NCI-H1092 (cell line): ENCODE measurements at regions not wholly inside any gene's neighbourhood (a gene's known extent, or its start where the extent isn't known, plus 50 kb on each side); places are given as distances from the start of the nearest gene placed in this dataset.

Experiments used
- DNase-seq: peaks from one replicate; lab custom pipeline; 2025; lab: John Stamatoyannopoulos, UW

DNA sequence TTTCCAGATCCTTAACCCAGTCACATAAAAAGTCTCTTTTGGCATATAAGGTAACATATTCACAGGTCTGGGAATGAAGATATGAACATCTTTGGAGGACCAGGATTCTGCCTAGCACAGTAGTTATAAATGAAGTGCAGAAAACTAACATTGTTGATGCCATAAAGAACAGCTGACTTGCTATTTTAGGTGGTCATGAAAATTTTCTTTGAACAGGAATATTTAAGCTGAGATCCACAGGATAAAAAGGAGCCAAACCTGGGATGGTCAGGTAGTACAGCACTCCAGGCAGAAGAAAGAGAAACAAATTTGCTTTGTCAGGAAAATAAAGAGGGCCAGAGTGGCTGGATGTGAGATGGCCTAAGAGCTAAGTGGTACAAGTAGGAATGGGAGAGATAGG lies 80.0 kb downstream of the CENPW start:
- no peak for DNase-seq

DNA sequence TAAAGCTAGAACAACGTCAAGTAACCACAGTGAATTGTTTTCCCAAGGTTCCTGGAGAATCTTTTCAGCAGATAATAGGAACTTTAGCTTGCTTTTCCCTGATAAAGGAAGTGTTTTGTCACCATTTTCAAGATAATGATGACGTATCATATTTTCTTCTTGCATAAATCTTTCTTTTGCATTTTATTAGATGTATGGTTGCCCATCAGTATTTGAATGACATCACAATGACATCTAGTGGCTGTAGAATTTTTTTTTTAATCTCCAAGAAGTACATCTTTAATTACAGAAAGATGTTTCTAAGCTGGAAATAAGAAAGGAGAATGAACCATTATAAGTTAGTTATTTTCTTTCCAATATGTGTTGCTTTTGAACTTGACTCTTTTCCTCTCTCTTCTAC lies 83.0 kb downstream of the CENPW start:
- no peak for DNase-seq

DNA sequence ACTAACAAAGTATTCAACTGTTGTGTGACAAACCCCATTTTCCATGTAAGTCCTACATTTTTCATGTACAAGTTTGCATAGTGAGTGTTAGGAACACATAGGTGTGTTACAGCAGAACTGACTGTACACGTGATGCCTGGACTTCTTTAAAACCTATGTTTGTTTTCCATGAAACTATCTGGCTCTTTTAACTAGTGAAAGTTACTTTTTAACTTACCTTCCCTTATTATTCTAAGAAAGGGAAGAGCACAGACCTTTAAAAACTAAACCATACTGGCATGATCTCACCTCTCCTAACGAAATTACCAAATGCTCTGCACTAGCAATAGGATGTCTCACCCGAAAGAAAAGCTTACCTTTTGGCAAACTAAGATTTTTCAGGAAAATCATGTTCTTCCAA lies 87.8 kb downstream of the CENPW start:
- DNase-seq = no peak

DNA sequence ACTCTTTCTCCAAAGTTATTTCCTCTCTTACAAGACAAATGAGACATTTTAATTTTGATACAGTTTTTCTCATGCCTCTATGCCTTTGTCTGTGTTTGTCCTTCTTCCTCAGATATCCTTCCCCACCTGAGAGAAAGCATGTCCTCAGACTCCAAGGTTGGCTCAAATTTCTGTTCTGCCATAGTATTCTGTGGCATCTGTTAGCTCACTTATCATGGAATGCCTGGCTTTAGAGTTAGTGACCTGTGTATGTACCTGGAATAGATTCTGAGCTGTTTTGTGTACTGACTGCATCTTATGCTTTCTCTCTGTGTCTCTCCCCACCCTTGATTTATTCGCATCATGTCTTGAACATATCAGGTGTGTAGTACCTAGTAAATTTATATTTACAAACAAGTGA lies 90.0 kb downstream of the CENPW start:
- no peak for DNase-seq

DNA sequence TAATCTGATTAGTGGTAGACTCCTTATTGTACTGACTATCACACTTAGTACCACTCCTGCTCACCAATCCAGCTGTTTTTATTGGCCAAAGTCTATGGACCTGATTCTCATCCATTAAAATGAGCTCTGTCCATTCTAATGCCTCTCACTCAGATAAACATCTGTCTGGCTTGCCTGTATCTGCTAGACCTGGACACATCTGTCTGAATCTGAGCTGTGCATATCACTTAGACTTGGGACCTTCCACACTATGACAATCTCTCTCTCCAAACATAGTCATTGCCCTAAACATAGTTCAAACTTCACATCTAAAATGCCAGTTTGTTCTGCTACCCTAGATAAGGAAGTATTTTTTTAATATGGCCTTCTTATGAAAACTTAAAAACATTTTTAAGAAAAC lies 92.6 kb downstream of the CENPW start:
- no peak for DNase-seq

DNA sequence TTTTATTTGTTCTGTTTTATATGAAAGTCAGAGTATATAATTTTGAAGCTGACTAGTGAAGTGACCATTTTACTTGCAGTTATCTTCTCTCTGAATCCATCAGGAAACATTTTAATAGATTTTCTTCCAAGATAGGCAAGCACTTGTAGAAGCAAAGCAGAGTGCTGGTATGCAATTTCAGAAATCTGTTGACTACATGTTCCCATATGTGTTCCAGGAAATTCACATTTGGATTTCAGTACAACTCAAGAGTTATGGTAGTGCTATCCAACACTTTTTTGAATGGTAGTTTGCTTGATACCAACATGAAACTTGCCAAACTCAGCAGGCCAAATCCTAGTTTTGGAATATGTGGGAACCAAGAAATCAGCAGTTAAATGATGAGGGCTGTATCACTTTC lies 94.0 kb downstream of the CENPW start:
- DNase-seq = no peak

DNA sequence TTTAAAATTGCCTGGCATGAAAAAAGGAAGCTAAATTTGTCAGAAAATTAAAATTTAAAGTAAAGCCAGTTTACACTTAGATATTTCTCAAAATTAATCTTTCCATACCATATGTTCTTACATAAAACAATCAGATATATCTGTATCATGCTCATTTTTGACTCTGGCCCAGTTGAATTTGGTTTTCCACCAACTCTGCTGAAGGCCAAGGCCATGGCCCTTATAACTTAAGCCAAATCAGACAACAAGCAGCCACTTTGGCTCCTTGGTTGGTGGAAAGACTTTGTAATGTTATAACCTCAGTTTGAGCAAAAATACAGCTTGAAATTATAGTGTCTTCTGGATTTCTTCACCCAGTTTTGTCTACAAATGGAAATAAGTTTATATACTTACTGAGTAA lies 97.3 kb downstream of the CENPW start:
- DNase-seq = no peak

DNA sequence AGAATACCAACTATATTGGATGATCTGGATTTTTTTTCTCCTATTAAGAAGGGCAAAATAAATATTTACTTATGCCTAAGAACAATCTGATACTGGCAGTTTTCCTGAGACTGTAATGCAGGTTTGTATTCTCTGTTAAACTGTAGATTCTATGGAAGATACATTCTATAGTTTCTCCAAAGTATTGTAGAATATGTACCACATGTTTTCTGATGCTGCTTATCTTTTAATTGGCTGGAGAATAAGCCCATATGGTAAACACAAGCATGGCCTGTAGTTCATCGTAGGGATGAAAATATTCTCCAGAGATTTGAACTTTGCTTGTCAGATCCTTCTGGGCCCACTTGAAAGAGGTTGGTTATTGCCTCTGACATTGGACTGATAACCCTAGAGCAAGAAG lies 99.1 kb downstream of the CENPW start:
- no peak for DNase-seq

DNA sequence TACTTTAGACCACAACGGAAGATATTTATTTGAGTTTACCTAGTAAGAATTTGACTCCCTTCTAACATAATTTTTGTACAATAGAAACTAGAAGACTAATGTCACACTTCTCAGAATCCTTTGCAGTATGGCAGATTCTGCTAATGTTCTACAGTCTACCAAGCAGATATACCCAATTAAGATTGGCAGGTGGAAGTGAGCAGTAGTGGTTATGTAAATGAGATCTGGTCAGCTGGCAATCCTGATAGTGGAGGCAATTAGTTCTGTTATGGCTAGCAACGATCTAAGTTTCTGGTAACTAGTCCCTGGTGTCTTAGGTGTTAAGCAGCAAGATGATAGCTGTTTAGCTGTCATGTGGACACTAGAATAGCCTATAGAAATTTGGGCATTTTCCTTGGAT lies 101.0 kb downstream of the CENPW start:
- DNase-seq = no peak

DNA sequence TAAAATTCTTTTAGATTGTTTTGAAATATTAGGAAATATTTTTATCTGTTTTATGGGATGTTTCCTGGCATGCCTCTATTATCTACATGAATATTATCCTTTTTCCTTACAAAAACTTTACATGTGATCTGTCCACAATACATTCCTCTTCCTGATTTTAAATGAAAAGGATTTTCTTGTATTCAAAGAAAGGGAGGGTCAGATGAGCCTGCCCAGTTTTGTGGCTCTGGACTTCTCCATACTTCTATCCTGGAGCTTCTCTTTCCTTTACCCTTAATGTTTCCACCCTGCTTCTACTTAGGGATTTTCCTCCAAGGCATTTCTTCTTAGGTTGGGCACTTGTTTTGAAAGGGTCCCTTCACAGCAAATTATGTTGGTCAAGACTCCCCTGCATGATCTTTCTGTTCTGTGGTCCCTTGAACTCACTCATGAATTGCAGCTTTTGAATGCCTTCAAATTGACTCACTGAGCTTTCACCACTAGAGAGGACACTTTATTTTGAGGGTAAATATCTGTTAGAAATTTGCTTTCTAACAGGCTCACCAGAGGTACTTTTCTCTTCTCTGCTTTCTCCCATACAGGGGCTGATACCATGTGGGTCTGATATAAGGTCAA lies 104.9 kb downstream of the CENPW start:
- DNase-seq = no peak

DNA sequence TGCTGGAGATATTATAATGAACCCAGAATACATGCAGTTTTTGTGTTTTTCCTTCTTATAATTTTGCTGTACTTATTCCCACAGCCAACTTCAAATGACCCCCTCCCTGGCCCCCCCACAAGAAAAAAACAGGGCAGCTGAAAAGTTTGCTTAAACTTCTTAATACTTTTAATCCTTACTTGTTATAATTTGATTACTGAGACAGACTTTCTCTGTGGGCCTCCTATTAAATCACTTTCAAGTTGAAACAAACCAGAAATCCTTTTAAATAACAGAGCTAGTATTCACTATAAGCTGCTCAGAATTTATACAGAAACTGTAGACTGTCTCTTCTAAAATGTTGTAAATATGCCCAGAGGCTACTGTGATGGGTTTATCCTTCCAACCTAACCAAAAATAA lies 106.3 kb downstream of the CENPW start:
- no peak for DNase-seq

DNA sequence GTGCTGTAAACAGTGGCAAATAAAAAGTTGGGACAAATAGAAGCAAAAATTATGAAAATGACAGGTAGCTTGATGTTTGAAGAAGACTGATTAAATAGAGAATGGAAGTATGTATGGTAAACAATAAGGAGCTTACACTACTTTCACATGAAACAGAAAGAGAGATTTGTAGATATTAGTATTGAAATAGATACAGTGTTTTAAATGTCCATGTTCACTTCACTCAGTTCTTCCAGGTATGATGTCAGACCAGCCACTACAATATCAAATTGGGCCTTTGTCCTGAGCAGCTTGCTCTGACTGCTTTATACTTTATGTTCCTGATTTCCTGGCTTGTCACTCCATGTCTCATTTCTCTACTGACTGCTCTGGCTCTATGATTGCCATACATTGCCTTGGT lies 107.5 kb downstream of the CENPW start:
- no peak for DNase-seq

DNA sequence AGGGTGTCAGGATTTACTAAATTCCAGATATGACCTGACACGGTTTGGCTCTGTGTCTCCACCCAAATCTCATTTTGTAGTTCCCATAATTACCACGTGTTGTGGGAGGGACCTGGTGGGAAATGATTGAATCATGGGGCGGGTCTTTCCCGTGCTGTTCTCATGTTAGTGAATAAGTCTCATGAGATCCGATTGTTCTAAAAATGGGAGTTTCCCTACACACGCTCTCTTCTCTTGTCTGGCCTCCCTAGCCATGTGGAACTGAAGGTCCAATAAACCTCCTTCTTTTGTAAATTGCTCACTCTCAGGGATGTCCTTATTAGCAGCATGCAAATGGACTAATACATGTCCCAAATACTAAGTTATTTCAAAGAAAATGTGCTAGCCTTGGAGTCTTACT lies 121.1 kb downstream of the CENPW start:
- DNase-seq = no peak

DNA sequence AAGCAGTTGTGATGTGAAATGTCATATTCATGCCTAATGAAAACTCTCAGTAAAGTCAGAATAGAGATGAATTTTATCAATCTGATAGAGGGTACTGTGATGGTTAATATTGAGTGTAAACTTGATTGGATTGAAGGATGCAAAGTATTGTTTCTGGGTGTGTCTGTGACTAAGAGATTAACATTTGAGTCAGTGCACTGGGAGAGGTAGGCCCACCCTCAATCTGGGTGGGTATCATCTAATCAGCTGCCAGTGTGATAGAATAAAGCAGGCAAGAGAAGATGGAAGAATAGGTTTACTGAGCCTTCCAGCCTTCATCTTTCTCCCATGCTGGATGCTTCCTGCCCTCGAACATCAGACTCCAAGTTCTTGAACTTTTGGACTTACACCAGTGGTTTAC lies 124.3 kb downstream of the CENPW start:
- no peak for DNase-seq

DNA sequence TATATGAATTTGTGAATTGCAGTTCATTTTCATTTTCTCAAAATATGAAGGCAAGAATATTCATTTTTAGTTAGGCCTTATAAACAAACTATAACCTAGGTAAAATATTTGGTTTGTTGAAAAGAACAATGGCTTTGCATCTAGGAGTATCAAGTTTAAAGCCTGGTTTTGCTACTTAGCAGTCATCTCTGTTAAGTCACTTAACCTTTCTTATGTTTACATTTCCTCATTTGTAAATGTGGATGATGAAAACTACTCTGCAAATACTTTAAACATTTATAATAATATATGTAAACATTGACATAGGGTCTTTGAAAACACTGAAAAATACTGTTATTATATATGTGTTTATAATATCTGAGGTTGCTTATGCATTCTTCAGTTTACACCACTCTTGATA lies 135.5 kb downstream of the CENPW start:
- no peak for DNase-seq

DNA sequence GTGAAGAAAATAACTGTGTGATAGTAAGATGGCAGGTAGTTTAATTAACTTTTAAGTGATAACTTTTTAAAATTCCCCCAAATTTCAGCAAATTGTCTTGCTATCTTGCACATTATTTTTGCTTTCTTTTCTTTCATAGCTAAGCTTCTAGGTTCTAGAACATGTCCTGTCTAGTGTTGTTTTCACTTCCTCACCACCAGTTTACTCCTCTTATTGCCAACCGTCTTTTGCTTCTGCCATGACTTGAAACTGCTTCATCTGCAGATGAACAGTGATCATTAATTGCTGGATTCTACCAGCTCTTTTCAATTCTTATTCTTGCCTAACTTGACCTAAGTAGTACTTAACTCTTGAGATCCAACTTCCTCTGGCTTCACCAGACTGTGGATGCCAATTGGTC lies 137.8 kb downstream of the CENPW start:
- DNase-seq = no peak

DNA sequence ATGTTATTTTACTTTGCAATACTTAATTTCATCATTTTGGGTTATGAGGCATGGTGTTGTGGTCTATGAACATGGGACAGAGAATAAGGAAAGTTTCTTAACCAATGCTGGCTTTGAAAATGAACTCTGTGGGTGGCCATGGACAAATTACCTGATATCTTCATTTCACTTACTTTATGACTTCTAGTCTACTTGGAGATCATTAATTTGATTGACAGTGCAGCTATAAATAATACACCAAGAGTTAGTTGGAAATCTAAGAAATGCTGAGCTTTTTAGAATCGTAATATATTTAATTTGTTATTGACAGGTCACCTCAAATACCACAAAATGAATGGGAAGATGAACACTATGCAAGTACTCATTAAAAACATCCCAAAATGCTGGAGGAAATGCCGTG lies 140.4 kb downstream of the CENPW start:
- no peak for DNase-seq

DNA sequence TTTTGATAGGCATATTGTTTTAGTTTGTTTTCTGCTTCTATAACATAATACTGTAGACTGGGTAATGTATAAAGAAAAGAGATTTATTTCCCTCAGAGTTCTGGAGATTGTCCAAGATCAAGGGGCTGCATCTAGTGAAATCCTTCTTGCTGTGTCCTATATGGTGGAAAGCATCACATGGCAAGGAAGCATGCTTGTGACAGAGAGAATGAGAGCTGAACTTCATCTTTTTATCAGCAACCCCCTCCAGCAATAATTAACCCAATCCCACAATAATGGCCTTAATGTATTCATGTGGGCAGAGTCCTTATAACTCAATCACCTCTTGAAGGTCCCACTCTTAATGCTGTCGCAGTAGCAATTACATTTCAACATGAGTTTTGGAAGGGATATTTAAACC lies 141.4 kb downstream of the CENPW start:
- DNase-seq = no peak

DNA sequence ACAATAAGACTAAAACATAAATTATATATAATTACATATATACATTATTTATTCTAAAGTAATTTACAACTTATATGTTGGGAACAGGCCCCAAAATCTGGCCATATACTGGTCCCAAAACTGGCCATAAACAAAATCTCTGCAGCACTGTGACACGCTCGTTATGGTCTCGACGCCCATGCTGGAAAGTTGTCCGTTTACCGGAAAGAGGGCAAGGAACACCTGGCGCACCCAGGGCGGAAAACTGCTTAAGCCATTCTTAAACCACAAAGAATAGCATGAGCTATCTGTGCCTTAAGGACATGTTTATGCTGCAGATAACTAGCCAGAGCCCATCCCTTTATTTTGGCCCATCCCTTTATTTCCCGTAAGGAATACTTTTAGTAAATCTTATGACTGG lies 164.9 kb downstream of the CENPW start:
- DNase-seq = no peak

DNA sequence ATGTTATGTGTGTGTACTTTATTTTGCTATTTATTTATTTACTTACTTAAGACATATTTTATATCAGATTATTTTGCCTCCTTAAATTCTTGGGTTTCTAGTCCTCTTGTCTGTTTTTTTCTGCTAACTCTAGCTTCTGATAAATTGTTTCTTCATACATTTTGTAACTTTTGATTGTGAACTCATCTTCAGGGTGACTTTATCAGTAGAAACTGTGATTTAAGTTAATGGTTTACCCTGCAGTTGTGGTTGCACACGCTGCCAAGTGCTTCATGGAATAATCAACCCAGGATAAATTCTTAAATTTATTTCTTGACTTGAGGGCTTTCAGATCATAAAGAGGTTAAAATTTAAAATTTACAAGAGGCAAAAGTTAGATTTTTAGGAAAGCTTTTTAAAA lies 173.3 kb downstream of the CENPW start:
- DNase-seq = no peak

DNA sequence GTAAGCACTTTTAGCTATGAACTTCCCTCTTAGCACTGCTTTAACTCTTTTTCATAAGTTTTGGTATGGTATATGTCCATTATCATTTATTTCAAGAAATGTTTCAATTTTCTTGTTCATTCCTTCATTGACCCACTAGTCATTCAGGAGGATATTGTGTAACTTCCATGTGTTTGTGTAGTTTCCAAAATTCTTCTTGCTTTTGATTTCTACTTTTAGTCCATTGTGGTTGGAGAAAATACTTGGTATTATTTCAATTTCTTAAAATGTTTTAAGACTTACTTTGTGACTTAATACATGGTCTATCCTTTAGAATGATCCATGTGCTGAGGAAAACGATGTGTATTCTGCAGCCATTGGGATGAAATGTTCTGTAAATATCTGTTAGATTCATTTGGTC lies 176.5 kb downstream of the CENPW start:
- DNase-seq = no peak

DNA sequence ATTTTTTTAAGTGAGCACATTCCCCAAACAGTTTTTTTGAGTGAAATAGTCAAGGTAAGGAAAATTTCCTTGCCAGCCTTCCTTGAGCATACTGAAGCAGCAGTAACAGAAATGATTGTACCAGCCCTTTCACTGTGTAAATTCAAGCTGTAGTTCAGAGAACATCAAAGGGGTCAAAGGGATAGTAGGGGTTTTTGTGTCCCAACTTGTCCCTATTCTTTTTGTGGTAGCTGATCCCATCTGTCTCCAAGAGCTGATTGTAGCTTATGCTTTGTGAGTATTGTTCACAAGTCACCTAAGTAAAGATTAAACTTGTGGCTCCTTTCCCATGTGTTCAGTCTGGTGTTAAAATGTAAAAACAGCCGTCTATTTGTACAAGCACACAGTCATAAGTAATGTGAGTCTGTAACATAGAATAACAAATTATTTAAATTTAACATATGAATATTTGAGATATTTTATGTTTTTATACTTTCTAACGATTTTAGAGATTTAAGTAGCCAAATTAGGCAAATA lies 185.0 kb downstream of the CENPW start:
- DNase-seq = no peak

DNA sequence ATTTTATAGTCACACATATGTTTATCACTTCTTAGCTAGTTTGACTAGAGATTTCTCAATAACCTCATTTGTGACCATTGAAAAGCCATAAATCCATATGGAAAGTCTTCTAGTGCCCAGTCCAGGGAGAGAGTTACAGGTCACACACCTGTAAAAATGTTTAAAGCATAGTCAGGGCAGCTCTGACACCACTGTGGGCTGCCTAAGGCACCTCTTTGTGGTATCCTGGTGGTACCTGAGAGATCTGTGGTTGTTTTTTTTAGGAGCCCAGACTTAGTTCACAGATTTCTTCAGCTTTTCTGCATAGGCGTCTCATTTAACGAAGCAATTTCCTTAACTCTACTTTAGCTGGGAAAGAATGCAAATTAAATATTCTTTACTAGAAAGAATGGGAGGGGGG lies 186.6 kb downstream of the CENPW start:
- DNase-seq = no peak

DNA sequence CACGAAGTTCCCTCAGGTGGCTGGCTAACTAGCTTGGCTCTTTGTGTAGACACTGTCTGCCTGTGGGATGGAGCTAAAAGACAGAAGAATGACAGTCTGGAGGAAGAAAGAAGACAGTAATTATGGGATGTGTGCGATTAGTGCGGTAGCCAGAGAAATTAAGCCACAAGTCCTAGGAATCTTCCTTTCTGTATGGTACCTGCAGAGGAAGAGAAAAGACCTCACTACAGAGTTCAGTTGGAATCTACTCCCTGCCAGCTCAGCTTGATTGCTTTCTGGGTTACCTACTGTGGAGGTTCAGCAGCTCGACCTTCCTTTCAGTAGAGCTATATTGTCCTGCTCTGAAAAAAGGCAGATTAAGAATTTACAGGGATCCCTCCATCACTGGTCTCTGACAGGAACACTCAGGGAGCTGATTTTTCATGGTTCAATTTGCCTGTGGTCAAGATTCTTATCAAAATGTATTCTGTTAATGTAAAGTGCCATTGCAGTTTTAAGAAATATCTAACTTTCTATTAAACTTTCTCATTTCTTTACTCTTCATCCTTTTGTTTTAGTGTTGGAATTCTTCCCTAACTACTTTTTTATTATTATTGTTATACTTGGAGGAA lies 187.2 kb downstream of the CENPW start:
- no peak for DNase-seq
